HG03342 (cell line): ENCODE measurements at regions not wholly inside any gene's neighbourhood (a gene's known extent, or its start where the extent isn't known, plus 50 kb on each side); places are given as distances from the start of the nearest gene placed in this dataset.

ENCODE experiments used
- ATAC-seq: cut with Tn5 transposase; IDR thresholded peaks from one replicate; pipeline ENCODE4 v1.9.1; 2021; ENCODE audit warnings: mild to moderate bottlenecking, moderate library complexity; ENCODE audit not compliant: unreplicated experiment

GRCh38 chr11:39304586-39304985 is 2154.9 kb downstream of the LRRC4C start:
- no peak for ATAC-seq

- ATAC-seq = no peak
These were observed 2164.8 kb downstream of the LRRC4C start for GRCh38 chr11:39294648-39295047.

- ATAC-seq = no peak
These were observed 2171.4 kb downstream of the LRRC4C start for GRCh38 chr11:39288011-39288410.

DNA sequence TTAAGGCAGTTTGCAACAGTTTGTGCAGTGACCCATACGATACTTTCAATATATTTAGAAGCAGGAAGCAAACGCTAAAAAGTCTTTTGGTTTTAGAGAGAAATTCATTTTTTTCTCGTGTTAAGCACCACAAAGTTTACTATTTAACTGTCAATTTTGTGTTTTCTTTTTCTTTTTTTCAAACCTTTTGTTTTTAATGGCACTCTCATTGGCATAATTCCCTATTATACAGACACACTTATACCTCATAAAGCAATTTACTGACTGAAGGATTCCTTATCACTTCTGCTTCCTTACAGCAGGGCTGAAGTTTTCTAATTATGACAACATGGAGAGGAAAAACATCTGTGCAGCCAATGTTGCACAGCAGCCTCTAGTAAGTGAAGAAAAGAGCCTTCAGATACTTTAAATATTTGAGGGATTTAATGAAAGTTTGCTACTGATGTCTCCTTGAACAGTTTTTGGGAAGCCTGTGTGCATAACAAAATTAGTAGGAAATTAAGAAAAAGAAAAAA is 2191.2 kb downstream of the LRRC4C start:
- no peak for ATAC-seq

GRCh38 chr11:39255648-39256047 is 2203.8 kb downstream of the LRRC4C start:
- ATAC-seq = no peak

GRCh38 chr11:39249566-39250365 is 2209.7 kb downstream of the LRRC4C start:
- ATAC-seq = no peak

- ATAC-seq = no peak
These were observed 2211.8 kb downstream of the LRRC4C start for GRCh38 chr11:39247570-39248137.

DNA sequence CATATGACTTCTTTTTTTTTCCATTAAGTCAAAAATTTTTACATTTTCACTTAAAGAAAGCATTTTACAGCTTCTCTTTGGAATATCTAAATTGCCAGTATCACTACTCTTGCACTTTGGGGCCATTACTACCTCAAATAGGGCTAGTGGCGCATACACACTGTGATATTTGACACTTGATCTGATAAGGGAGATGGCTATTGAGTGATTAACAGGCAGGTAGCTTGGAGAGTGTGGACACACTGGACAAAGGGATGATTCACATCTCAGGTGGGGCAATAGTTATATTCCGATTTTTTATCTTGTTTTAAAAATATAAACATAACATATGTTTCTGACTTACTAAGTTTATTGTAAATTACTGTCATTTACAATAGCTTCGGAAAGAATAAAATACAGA is 2219.9 kb downstream of the LRRC4C start:
- no peak for ATAC-seq

- no peak for ATAC-seq
These were observed 2222.5 kb downstream of the LRRC4C start for GRCh38 chr11:39236916-39237315.

- ATAC-seq = no peak
These were observed 2237.8 kb downstream of the LRRC4C start for GRCh38 chr11:39221550-39222138.

DNA sequence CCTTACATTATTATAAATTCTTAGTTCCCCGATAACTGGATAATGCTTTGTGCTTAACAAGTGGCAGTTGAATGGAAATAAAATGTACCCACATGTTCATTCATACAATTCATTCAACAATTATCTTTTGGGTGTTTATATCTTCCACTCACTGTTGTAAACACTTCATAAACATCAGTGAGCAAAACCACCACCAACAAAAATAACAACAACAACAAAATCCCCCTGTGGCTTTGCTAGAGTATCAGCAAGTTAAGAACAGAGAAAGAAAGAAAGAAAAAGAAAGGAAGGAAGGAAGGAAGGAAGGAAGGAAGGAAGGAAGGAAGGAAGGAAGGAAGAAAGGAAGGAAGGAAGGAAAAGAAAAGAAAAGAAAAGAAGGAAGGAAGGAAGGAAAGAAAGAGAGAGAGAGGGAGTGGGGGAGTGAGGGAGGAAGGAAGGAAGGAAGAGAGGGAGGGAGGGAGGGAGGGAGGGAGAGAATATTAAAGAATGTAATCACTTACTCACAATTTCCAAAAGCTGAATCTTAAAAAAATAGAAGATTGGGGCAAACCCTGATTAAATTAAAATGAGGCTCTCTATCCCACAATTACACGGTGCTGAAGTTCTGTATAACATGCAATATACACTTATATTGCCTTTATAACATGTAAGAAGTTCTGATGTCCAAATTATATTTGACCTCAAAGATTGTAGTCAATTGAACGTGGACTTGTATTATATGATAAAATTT is 2238.8 kb downstream of the LRRC4C start:
- no peak for ATAC-seq

DNA sequence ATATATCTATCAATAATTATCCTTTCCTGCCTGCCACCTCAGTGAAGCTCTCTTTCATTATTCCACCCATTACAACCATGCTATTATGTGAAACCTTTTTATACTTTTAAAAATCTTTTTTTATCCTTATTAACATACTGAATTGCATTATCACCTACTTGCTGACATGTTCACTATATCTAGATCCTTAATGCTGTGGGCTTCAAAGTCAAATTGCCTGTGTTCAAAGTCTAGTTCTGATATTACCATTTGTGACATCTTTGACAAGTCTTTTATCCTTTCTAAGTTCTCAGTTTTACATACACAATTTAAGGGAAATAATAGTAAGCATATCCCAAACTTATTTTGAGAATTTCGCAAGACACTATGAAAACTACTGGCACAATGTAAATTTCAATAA is 2239.4 kb downstream of the LRRC4C start:
- no peak for ATAC-seq

- ATAC-seq = no peak
These were observed 2249.5 kb downstream of the LRRC4C start for GRCh38 chr11:39209981-39210380.

- no peak for ATAC-seq
These were observed 2254.0 kb downstream of the LRRC4C start for GRCh38 chr11:39205236-39205995.

- no peak for ATAC-seq
These were observed 2266.8 kb downstream of the LRRC4C start for GRCh38 chr11:39192671-39193070.

GRCh38 chr11:39190751-39191150 is 2268.7 kb downstream of the LRRC4C start:
- no peak for ATAC-seq

DNA sequence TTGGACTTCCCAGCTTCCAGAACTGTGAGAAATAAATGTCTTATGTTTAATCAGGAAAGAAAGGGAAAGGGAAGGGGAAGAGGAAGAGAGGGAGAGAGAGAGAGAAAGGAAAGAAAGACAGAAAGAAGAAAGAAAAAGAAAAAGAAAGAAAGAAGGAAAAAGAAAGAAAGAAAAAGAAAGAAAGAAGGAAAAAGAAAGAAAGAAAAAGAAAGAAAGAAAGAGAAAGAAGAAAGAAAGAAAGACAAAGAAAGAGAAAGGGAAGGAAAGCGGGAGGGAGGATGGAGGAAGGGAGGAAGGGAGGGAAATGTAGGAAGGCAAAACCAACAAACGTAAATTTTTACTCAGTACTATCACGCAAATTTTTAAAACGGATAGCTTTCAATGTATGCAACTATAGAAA is 2281.8 kb downstream of the LRRC4C start:
- no peak for ATAC-seq

DNA sequence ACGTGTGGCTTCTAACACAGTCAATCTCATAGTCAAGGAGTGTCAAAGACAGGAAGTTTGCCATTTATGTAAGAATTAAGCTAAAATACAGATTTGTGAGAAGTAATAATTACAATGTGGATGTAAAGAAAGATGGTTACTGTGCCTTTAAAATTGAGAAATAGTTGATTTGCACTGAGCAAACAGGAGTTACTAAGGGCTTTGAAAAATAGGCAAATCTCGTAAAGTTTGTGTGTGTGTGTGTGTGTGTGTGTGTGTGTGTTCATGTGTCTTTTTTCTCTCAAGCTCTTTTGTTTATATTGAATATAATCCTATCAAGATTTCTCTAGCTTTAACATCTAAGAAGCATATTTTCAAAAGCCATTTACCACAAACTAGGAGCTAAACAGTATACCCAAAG is 2284.5 kb downstream of the LRRC4C start:
- no peak for ATAC-seq

GRCh38 chr11:39174196-39174595 is 2285.3 kb downstream of the LRRC4C start:
- ATAC-seq = no peak

GRCh38 chr11:39165021-39165420 is 2294.4 kb downstream of the LRRC4C start:
- ATAC-seq = no peak

DNA sequence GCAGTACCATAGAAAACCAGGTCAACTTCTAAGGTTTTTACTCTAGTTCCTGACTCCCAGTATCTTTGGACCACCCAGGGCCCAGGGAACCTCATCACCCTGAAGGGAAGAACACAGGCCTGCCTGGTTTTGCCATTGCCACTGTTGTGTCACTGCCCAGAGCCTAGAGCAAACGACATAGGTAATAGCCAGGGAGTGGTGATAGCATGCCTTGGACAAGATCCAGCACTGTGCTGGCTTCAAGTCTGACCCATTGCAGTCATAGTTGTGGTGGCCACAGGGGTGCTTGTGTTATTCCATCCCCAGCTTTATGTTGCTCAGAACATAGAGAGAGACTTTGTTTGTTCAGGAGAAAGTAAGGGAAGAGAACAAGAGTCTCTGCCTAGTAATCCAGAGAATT is 2310.2 kb downstream of the LRRC4C start:
- no peak for ATAC-seq
